Thymus (tissue), 11 donors: ENCODE measurements at regions not wholly inside any gene's neighbourhood (a gene's known extent, or its start where the extent isn't known, plus 50 kb on each side); places are given as distances from the start of the nearest gene placed in this dataset.

ENCODE experiments used
- DNase-seq, 9 donors: peaks; one replicate each; pipeline ENCODE4 v3.0.0-alpha.2; 2013; ENCODE audit warnings: low spot score in 9 of 9, low read depth in 6 of 9, missing footprints in 1 of 9
- H3K27ac ChIP-seq, 2 donors: one replicate each; pipeline ENCODE4 v1.5.1; 2013; ENCODE audit warnings: control low read depth in 1 of 2, low read depth in 1 of 2, low read length in 1 of 2, mild to moderate bottlenecking in 1 of 2, moderate library complexity in 1 of 2
- H3K27me3 ChIP-seq, 2 donors: one replicate each; pipeline ENCODE4 v1.5.1; 2013; ENCODE audit warnings: low read length in 1 of 2; ENCODE audit not compliant: control insufficient read depth in 2 of 2, insufficient read depth in 1 of 2
- H3K36me3 ChIP-seq, 2 donors: one replicate each; pipeline ENCODE4 v1.5.1; 2013; ENCODE audit warnings: low read length in 1 of 2, mild to moderate bottlenecking in 1 of 2, moderate library complexity in 1 of 2; ENCODE audit not compliant: control insufficient read depth in 2 of 2, insufficient read depth in 2 of 2
- H3K4me1 ChIP-seq, 2 donors: one replicate each; pipeline ENCODE4 v1.5.1; 2013; ENCODE audit warnings: low read length in 2 of 2; ENCODE audit not compliant: control insufficient read depth in 2 of 2, insufficient read depth in 2 of 2
- H3K4me3 ChIP-seq, 2 donors: one replicate each; pipeline ENCODE4 v1.5.1; 2013; ENCODE audit warnings: low read length in 2 of 2, control low read depth in 1 of 2, mild to moderate bottlenecking in 1 of 2
- H3K9me3 ChIP-seq, 2 donors: one replicate each; pipeline ENCODE4 v1.5.1; 2013; ENCODE audit warnings: low read length in 1 of 2, mild to moderate bottlenecking in 1 of 2; ENCODE audit not compliant: control insufficient read depth in 2 of 2, insufficient read depth in 1 of 2
- WGBS: extraction: QIAGEN DNeasy Blood & Tissue Kit; methylation state at CpG from one replicate; pipeline ENCODE4 v1.1.7; 2013; 5-methylcytosine and 5-hydroxymethylcytosine counted together
- donor health status: healthy.

DNA sequence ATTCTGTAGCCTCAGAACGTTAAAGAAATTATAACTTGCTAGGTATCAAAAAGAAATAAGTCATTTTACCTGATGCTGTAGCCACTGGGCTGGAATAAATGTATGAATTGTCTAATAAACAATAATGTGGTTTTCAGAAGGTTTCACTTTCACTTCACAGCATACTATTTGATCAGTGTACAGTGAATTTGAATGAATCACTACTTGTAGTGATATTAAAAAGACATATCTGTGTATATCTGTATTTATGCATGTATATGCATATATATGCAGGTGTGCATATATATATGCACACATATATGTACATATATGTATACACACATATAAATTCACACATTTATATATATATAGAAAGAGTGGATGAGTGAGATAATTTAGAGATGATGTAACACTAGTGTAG is 440.0 kb upstream of the PCDH10 start:
- Histone ChIP-seq H3K27ac (no peak overlapping the region), H3K36me3 (no peaks in the 10 kb centered on the region), H3K9me3 (no peaks in the 10 kb centered on the region), H3K4me1 (no peaks in the 10 kb centered on the region), H3K27me3 (no peaks in the 10 kb centered on the region), H3K4me3 (no peak overlapping the region)
- no peak for DNase-seq
- 70% methylated on average over 1 of the region's 1 CpG for WGBS

DNA sequence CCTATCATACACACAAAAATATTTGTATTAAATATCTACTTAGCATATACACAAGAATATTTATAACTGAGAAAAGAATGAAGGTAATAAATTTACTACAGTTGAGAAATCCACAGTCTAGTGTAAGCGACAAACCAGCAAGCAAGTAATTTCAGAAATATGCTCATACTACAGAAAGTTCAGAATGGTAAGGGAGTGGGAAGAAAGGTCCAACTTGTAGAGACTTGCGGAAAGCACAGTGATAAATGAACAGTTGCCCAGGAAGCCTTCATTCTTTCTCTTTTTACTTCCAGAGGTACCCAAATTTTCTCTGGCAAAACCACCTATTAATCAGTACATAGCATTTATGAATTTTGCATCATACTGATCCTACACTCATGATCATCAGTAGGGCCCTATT is 438.1 kb upstream of the PCDH10 start:
- Histone ChIP-seq H3K9me3 (no peaks in the 10 kb centered on the region), H3K27me3 (no peaks in the 10 kb centered on the region)

DNA sequence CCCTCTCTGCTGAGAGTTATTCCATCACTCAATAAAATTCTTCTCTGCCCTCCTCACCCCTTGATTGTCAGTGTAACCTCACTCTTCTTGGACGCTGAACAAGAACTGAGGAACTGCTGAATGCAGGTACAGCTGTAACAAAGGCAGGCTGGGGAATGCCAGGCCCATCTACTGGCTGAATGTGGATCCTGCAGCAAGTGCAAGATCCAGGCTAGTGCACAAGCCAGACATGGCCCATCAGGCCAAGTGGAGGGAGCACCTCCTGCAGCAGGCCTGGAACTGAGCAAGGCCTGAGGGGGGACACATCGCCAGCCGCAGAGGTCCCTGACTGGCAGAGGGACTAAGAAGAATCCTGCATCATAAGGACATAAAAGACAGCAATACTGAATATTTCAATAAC is 411.8 kb upstream of the PCDH10 start:
- no peaks in the 10 kb centered on the region for H3K36me3 ChIP-seq
- no peak overlapping the region for H3K4me3 ChIP-seq
- H3K27me3 ChIP-seq: no peaks in the 10 kb centered on the region
- H3K4me1 ChIP-seq: no peaks in the 10 kb centered on the region
- DNase-seq: no peak
- H3K9me3 ChIP-seq: no peaks in the 10 kb centered on the region
- H3K27ac ChIP-seq: no peak overlapping the region
- WGBS: 96% methylated on average over 3 of the region's 3 CpGs

More for the DNA sequence above, 438.1 kb upstream of the PCDH10 start:
- H3K4me1 ChIP-seq: no peaks in the 10 kb centered on the region
- 98% methylated on average over 2 of the region's 2 CpGs for whole genome bisulfite sequencing
- no peaks in the 10 kb centered on the region for H3K36me3 ChIP-seq
- no peak overlapping the region for H3K27ac ChIP-seq
- DNase-seq: no peak
- H3K4me3 ChIP-seq: no peak overlapping the region

DNA sequence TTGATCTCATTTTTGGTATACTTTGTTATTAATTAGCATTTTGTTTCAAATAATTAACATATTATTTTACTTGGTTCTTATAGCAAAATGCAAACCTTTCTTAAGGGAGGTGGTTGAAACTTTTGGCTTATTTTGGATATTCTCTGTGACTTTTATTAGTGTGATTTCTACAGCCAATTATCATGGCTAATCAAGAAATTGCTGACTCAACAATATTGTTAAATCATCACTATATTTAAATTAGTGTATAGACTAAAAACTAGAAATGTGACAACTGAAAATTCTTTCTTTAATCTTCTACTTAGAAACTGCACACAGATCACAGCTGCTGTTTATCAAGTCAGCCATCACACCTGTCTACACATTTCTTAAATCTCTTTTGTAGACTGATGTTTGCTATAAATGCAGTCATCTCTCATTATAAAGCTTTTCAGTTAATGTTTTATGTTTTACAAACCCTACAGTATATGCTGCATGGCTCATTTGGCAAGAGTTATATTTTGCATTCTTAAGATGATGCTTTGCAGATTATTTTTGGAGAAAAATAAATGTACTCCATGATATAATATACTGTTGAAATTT is 389.8 kb upstream of the PCDH10 start:
- Histone ChIP-seq H3K4me1 (no peaks in the 10 kb centered on the region), H3K9me3 (no peaks in the 10 kb centered on the region), H3K36me3 (no peaks in the 10 kb centered on the region), H3K27me3 (no peaks in the 10 kb centered on the region), H3K4me3 (no peak overlapping the region), H3K27ac (no peak overlapping the region)
- no peak for DNase-seq

DNA sequence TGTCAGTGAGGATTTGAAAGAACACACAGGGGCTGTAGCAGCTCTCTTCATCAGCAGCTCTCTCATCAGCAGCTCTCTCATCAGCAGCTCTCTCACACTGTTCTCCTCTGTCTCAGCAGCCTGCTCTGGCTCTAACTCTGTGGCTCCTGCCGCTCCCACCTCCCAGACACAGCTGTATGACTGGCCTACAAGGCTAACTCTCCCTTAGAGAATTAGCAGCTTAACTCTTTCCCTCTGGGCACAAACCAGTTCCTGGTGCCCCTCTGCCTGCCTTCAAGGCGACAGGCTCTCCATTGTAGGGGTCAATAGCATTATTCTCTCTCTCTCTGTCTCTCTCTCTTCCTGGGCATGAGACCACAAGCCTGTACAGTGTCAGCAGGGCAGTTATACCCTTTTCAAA is 385.6 kb upstream of the PCDH10 start:
- no peaks in the 10 kb centered on the region for H3K4me1 ChIP-seq
- WGBS: 89% methylated on average over 2 of the region's 2 CpGs
- DNase-seq: no peak
- no peak overlapping the region for H3K4me3 ChIP-seq
- no peaks in the 10 kb centered on the region for H3K27me3 ChIP-seq
- no peak overlapping the region for H3K27ac ChIP-seq
- H3K9me3 ChIP-seq: no peaks in the 10 kb centered on the region
- no peaks in the 10 kb centered on the region for H3K36me3 ChIP-seq

DNA sequence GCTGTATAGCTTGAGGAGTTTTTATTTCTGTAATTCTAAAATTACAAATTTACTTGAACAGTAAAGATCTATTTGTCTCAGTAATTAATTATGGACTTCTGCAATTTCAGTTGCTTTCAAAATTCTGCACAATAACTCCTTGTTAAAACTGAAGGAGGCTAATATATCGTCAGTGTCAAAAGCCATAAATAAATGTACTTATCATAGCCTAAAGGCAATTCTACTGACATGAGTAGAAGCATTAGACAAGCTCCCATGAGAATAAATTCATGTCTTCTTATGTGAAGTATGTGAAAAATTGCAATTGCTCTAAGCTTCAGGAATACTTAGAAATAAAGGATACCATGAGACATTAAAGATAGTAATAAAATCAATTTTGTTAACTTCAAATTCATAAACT is 381.2 kb upstream of the PCDH10 start:
- Histone ChIP-seq H3K4me3 (no peak overlapping the region), H3K36me3 (no peaks in the 10 kb centered on the region), H3K9me3 (no peaks in the 10 kb centered on the region), H3K4me1 (no peaks in the 10 kb centered on the region), H3K27ac (no peak overlapping the region), H3K27me3 (no peaks in the 10 kb centered on the region)
- 92% methylated on average over 1 of the region's 1 CpG for WGBS
- no peak for DNase-seq

DNA sequence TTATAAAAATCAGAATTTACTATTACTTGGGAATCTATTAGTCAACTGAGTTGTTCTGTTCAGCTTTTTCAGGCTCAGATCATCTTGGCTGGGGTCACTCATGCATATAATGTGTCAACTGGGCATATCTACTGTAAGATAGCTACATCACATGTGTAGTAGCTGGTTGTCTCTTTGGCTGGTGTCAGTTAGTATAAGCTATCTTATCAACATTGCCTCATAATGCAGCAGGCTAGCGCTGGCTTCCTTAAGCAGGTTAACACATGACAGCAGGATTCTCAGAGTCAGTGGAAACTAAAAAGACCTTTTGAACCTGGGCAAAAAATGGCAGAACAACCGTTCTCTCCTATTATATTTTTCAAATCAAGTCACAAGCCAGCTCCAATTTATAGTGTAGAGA is 378.3 kb upstream of the PCDH10 start:
- no peaks in the 10 kb centered on the region for H3K4me1 ChIP-seq
- H3K4me3 ChIP-seq: no peak overlapping the region
- H3K9me3 ChIP-seq: no peaks in the 10 kb centered on the region
- DNase-seq: no peak
- H3K36me3 ChIP-seq: no peaks in the 10 kb centered on the region
- H3K27ac ChIP-seq: no peak overlapping the region
- no peaks in the 10 kb centered on the region for H3K27me3 ChIP-seq
- 92% methylated on average over 2 of the region's 2 CpGs for WGBS

DNA sequence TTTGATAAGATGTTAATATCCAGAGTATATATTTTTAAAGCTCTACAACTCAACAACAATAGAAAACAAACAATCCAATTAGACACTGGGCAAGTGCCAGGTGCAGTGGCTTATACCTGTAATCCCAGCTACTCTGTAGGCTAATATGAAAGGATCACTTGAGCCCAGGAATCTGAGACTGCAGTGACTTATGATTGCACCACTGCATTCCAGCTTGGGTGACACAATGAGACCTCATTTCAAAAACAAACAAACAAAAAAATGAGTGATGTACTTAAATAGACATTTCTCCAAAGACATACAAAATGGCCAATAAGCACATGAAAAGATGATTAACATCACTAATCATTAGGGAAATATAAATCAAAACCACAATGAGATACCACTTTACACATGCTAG is 356.8 kb upstream of the PCDH10 start:
- Histone ChIP-seq H3K4me3 (no peak overlapping the region), H3K4me1 (no peaks in the 10 kb centered on the region), H3K27ac (no peak overlapping the region), H3K36me3 (no peaks in the 10 kb centered on the region), H3K27me3 (no peaks in the 10 kb centered on the region), H3K9me3 (no peaks in the 10 kb centered on the region)
- no peak for DNase-seq

DNA sequence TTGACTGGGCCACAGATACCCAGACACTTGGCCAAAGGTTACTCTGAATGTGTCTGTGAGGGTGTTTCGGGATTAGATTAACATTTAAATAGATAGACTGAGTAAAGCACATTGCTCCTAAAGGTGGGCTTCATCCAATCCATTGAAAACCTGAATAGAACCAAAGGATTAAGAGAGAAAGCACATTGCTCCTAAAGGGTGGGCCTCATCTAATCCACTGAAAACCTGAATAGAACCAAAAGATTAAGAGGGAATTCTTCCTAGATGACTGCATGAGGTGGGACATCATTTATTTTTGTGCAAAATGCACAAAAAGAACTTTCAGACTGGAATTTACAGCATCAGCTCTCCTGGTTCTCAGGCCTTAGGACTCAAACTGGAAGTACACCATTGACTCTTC is 351.2 kb upstream of the PCDH10 start:
- no peak overlapping the region for H3K4me3 ChIP-seq
- 88% methylated on average over 1 of the region's 1 CpG for WGBS
- no peaks in the 10 kb centered on the region for H3K4me1 ChIP-seq
- H3K27ac ChIP-seq: no peak overlapping the region
- H3K27me3 ChIP-seq: no peaks in the 10 kb centered on the region
- H3K9me3 ChIP-seq: no peaks in the 10 kb centered on the region
- no peaks in the 10 kb centered on the region for H3K36me3 ChIP-seq
- DNase-seq: no peak
